Activated CD4-positive, alpha-beta memory T cell treated with anti-CD3 and anti-CD28 coated beads for 36 hours (primary cell): ENCODE measurements at regions not wholly inside any gene's neighbourhood (a gene's known extent, or its start where the extent isn't known, plus 50 kb on each side); places are given as distances from the start of the nearest gene placed in this dataset.
"Not testable (repeated sequence)": the region's sequence is repeated elsewhere in the genome, so short reads cannot be mapped to it uniquely, and the experiment has no call there.

ENCODE experiments used
- CTCF ChIA-PET: fragments of 350-600 bp; sonication (Branson Sonifier 250); formaldehyde crosslinking; loops from one replicate; lab custom pipeline; 2021; ENCODE audit warnings: antibody characterized with exemption, inconsistent platforms; lab: Charles Lee
- POLR2A ChIA-PET: fragments of 350-600 bp; sonication (Branson Sonifier 250); formaldehyde crosslinking; loops from one replicate; lab custom pipeline; 2021; ENCODE audit warnings: antibody characterized with exemption; lab: Charles Lee
- DNase-seq: peaks from one replicate; pipeline ENCODE4 v3.0.0-alpha.2; 2020
- H3K27ac Mint-ChIP-seq: one replicate; pipeline ENCODE4 v1.8.0; 2021; ENCODE audit warnings: mixed read lengths
- H3K27me3 Mint-ChIP-seq: one replicate; pipeline ENCODE4 v1.8.0; 2021; ENCODE audit warnings: mixed read lengths
- H3K36me3 Mint-ChIP-seq: one replicate; pipeline ENCODE4 v1.8.0; 2021; ENCODE audit warnings: mixed read lengths
- H3K4me1 Mint-ChIP-seq: one replicate; pipeline ENCODE4 v1.8.0; 2021; ENCODE audit warnings: low read depth, mixed read lengths
- H3K4me3 Mint-ChIP-seq: one replicate; pipeline ENCODE4 v1.8.0; 2021; ENCODE audit warnings: mild to moderate bottlenecking, mixed read lengths
- H3K9me3 Mint-ChIP-seq: one replicate; pipeline ENCODE4 v1.8.0; 2021; ENCODE audit warnings: mixed read lengths
- intact Hi-C: fragments of 100-400 bp; cut with micrococcal nuclease; formaldehyde crosslinking; loops from one replicate; pipeline ENCODE4 v1.15.1; 2023

DNA sequence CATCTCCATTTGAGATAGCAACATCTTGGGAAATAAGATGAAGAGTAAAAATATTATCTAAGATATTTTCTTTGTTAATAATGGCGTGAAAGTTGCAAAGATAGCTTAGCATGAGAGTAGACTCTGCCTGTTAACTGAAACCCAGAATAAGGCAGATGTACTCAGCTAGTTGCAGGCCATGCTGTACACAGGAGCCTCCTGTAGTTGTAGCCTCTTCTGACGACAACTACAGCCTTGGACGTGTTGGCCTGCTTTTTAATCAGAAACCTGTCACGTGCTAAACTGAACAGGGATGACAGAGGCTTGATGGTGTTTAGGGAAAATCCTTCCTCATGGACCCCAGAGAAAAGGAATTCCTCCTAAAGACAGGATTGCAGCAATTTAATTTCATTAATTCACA lies 155.1 kb upstream of the TMEM229A start:
- H3K27ac Mint-ChIP-seq, result no peak overlapping the region
- CTCF ChIA-PET, result no interaction called here

DNA sequence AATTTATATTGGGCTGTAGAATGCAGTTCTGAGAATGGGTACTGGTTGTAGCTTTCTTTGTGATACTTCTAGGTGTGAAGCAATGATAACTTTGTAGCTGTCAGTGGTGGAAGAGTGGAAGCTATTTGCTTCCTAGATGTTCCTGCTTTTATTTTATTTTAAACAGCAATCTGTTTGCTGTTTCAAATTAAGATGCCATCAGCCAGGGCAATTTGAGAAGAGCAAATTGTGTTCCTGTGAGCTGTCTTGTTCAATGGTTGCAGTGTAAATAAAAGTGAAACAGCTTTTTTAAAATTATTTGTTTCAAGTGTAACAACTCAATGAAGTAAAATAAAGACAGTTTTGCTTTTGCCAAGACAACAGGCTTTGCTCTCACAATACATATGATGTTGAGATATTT lies 150.8 kb upstream of the TMEM229A start:
- intact Hi-C loops, result no loop called here
- Mint-ChIP-seq H3K36me3 (no peaks in the 10 kb centered on the region), H3K27me3 (no peaks in the 10 kb centered on the region), H3K27ac (no peak overlapping the region), H3K9me3 (no peaks in the 10 kb centered on the region), H3K4me3 (no peak overlapping the region), H3K4me1 (no peaks in the 10 kb centered on the region)
- DNase-seq, result no peak
- CTCF ChIA-PET, result no interaction called here
- POLR2A ChIA-PET, result no interaction called here

More for the DNA sequence above, 155.1 kb upstream of the TMEM229A start:
- H3K4me1 Mint-ChIP-seq, result no peaks in the 10 kb centered on the region
- no peaks in the 10 kb centered on the region for H3K9me3 Mint-ChIP-seq
- POLR2A ChIA-PET, result no interaction called here
- no peak for DNase-seq
- H3K36me3 Mint-ChIP-seq, result no peaks in the 10 kb centered on the region
- H3K4me3 Mint-ChIP-seq, result no peak overlapping the region
- intact Hi-C loops, result no loop called here
- H3K27me3 Mint-ChIP-seq, result no peaks in the 10 kb centered on the region

DNA sequence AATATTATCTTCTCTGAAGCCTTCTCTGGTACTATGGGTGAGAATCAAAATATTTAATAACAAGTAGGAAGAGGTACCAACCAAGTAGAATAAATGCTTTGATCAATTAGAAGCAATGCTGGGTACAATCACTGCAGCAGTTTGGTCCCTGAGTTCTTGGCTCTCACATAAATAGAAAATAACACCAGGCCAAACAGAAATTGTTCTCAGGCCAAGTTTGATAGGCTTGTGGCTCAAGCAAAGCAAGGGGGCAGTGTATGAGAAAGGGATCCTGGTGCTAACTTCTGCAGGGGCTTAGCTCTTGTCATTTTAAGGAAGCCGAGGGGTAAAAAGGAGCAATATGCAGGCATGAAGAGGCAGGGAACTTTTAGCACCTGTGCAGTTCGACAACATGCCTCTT lies 146.8 kb upstream of the TMEM229A start:
- Mint-ChIP-seq H3K9me3 (peaks cover 2% of the 10 kb centered on the region), H3K27ac (no peak overlapping the region), H3K4me3 (no peak overlapping the region), H3K4me1 (no peaks in the 10 kb centered on the region), H3K27me3 (no peaks in the 10 kb centered on the region), H3K36me3 (no peaks in the 10 kb centered on the region)
- intact Hi-C loops, result no loop called here
- POLR2A ChIA-PET, result no interaction called here
- CTCF ChIA-PET, result no interaction called here
- no peak for DNase-seq

DNA sequence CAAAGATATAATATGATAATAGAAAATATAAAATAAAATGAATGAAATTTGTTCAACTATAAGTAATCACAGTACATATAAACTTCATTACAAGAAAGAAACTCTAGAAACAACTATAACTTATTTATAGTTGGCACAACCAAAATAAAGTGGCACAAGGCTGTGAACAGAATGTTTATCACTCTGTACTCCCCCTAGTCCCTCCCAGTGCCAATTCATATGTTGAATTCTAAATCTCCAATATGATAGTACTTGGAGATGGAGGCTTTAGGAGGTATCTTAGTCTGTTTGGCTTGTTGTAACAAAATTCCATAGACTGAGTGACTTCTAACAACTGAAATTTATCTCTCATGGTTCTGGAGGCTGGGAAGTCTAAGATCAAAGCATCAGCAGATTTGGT lies 145.0 kb upstream of the TMEM229A start:
- no peak overlapping the region for H3K27ac Mint-ChIP-seq
- H3K9me3 Mint-ChIP-seq, result peaks cover 6% of the 10 kb centered on the region
- no peaks in the 10 kb centered on the region for H3K27me3 Mint-ChIP-seq
- intact Hi-C loops, result no loop called here
- no peak overlapping the region for H3K4me3 Mint-ChIP-seq
- ChIA-PET CTCF (no interaction called here), POLR2A (no interaction called here)
- H3K36me3 Mint-ChIP-seq, result no peaks in the 10 kb centered on the region
- no peak for DNase-seq
- H3K4me1 Mint-ChIP-seq, result no peaks in the 10 kb centered on the region

DNA sequence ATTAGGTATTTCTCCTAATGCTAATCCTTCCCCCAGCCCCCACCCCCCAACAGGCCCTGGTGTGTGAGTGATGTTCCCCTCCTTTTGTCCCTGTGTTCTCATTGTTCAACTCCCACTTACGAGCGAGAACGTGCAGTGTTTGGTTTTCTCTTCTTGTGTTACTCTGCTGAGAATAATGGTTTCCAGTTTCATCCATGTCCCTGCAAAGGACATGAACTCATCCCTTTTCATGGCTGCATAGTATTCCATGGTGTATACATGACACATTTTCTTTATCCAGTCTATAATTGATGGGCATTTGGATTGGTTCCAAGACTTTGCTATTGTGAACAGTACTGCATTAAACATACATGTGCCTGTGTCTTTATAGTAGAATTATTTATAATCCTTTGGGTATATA lies 138.9 kb upstream of the TMEM229A start:
- POLR2A ChIA-PET, CTCF ChIA-PET, H3K4me3 Mint-ChIP-seq, H3K27ac Mint-ChIP-seq, H3K4me1 Mint-ChIP-seq, H3K36me3 Mint-ChIP-seq, DNase-seq, H3K27me3 Mint-ChIP-seq, intact Hi-C loops: not testable (repeated sequence)
- H3K9me3 Mint-ChIP-seq, result peaks cover 16% of the 10 kb centered on the region

DNA sequence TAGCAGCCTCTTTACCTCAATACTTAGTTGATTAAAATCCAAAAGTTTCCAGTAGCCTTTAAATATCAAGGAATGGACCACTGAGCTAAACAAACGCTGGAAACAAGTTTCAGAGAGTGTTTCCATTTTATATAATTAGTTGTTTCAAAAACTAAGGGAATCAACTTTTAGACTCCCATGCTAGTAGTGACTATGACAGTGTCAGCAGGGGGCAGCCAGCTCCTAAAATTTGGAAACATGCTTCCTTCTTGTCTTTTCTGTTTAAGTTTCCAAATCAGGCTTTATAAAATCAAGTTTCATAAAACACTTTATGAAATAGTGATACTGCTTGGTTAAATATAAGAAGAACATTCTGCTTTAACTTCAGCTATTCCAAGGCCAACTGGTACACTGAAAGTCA lies 138.2 kb upstream of the TMEM229A start:
- Mint-ChIP-seq H3K4me1 (no peaks in the 10 kb centered on the region), H3K27me3 (no peaks in the 10 kb centered on the region), H3K4me3 (no peak overlapping the region), H3K36me3 (no peaks in the 10 kb centered on the region), H3K9me3 (peaks cover 16% of the 10 kb centered on the region), H3K27ac (no peak overlapping the region)
- intact Hi-C loops, result no loop called here
- ChIA-PET POLR2A (no interaction called here), CTCF (no interaction called here)
- DNase-seq, result no peak

DNA sequence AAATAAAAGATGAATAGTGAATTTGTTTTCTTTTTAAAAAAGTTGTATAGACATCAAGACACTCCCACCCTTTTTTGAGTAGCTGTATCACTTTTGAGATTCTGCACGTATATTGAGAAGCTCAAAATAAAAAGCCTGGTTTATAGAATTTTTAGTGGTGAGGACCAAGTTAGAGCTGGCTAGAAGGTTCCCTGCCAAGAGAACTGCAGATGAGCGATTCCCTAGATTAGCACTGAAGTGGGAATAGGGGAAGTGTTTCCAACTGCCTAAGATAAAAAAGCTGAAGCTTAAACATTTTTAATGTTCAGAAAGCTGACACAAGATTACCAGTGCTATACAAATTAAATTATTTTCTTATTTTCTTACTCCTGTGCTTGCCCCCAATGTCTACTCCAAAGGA lies 135.7 kb upstream of the TMEM229A start:
- intact Hi-C loops, result no loop called here
- H3K4me3 Mint-ChIP-seq, result no peak overlapping the region

DNA sequence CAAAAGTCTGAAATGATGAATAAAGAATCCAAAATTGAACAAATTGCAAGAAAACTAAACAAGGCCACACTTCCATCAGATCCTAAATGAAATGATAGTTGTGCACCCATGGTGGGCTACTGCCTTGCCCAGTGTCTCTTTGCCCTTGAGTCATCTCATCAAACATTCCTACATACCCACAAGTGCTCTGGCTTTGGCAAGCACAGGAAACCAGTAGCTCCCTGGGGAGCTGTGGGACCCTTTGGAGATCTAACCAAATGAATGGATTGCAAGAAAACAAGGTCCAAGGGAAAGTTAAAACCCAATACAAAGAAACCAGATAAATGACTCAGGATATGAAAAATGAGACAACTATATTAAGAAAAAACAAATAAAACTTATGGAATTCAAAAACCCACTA lies 129.8 kb upstream of the TMEM229A start:
- peaks cover 8% of the 10 kb centered on the region for H3K9me3 Mint-ChIP-seq
- intact Hi-C loops, result no loop called here
- no peaks in the 10 kb centered on the region for H3K4me1 Mint-ChIP-seq
- no peak overlapping the region for H3K27ac Mint-ChIP-seq
- no peak for DNase-seq
- H3K4me3 Mint-ChIP-seq, result no peak overlapping the region
- CTCF ChIA-PET, result no interaction called here
- POLR2A ChIA-PET, result no interaction called here
- no peaks in the 10 kb centered on the region for H3K27me3 Mint-ChIP-seq
- no peaks in the 10 kb centered on the region for H3K36me3 Mint-ChIP-seq

More for the DNA sequence above, 135.7 kb upstream of the TMEM229A start:
- ChIA-PET POLR2A (interaction anchor here (0.6 kb wide), 1 partner anchor 99 kb away, joined by 3 read pairs; no protein-coding TSS in a partner anchor), CTCF (no interaction called here)
- no peak overlapping the region for H3K27ac Mint-ChIP-seq
- no peaks in the 10 kb centered on the region for H3K4me1 Mint-ChIP-seq
- DNase-seq, result no peak
- H3K36me3 Mint-ChIP-seq, result no peaks in the 10 kb centered on the region
- peaks cover 23% of the 10 kb centered on the region for H3K9me3 Mint-ChIP-seq
- no peaks in the 10 kb centered on the region for H3K27me3 Mint-ChIP-seq

DNA sequence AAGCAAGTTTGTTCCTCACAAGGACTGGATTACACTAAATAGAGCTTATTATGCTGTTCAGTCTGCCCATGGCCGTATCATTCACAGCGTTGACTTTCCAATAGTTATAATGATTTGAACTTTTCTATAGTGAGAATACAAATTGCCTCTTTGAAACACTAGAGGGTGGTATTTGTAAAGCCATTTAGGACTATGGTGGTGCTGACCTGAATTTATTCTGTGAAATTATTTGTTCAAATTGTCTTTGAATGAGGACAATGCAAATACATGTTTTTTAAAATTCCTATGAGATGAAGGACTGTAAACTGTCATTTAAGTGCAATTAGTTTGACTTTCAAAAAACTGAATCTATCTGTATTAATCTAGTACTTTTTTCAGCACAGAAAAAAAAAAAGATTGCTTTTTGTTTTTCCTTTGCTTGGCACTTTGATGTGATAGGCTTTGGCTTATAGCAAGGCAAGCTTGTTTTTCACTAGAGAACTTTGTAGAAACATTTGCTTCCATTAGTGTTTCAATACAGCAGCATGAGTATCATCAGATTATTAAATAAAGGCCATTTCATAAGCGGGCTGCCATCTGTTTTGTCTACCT lies 122.7 kb upstream of the TMEM229A start:
- H3K9me3 Mint-ChIP-seq, result no peaks in the 10 kb centered on the region
- ChIA-PET POLR2A (no interaction called here), CTCF (interaction anchor here (0.6 to 0.7 kb wide), 3 partner anchors 851 to 1814 kb away, joined by 4 to 8 read pairs (median 5); no protein-coding TSS in a partner anchor)
- DNase-seq, result no peak
- no peak overlapping the region for H3K27ac Mint-ChIP-seq
- H3K4me3 Mint-ChIP-seq, result no peak overlapping the region
- no peaks in the 10 kb centered on the region for H3K27me3 Mint-ChIP-seq
- no peaks in the 10 kb centered on the region for H3K4me1 Mint-ChIP-seq
- H3K36me3 Mint-ChIP-seq, result no peaks in the 10 kb centered on the region
- intact Hi-C loops, result loop anchor here (2.0 kb wide), 2 partner anchors 629 to 701 kb away; no protein-coding TSS in a partner anchor

DNA sequence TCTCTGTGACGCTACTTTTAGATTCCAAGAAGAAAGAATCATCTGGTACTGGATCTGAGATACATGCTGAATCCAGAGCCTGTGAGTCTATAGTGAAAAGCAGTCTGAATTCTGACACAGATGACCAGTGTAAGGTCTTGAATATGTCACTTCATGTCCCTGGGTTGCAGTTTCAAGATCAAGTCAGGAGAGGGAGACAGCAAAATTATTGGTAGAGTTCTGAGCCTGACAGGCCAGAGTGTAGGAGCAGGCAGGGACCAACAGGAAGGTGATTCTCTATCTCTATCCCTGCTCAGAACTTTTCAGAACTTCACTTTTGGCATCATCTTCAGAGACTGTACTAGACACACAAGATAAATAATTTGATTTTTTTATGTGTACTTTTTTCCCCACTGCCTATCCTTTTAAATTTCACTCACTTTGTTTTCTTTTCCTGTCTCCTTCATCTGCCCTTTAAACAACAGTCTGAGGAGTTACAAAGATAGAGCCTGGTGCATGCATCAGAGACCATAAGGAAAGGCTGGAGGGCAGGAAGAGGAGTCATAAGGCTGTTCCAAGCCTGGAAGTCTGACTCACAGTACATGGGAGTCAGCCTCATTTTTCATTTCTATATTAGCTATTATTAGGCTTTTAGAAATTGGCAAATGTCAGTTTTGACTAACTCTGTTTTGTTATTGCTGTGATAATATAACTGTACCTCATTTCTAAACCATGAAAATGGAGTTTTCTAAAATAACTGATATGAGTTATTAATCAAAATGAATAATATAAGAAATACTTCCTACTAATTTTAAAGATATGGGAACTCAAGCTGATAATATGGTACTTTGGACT lies 120.2 kb upstream of the TMEM229A start:
- H3K9me3 Mint-ChIP-seq, result no peaks in the 10 kb centered on the region
- H3K36me3 Mint-ChIP-seq, result no peaks in the 10 kb centered on the region
- no peak overlapping the region for H3K4me3 Mint-ChIP-seq
- ChIA-PET CTCF (interaction anchor here (0.5 kb wide), 1 partner anchor 30 kb away, joined by 3 read pairs; no protein-coding TSS in a partner anchor), POLR2A (no interaction called here)
- no peaks in the 10 kb centered on the region for H3K4me1 Mint-ChIP-seq
- DNase-seq, result no peak
- no peak overlapping the region for H3K27ac Mint-ChIP-seq
- no peaks in the 10 kb centered on the region for H3K27me3 Mint-ChIP-seq
- intact Hi-C loops, result no loop called here

DNA sequence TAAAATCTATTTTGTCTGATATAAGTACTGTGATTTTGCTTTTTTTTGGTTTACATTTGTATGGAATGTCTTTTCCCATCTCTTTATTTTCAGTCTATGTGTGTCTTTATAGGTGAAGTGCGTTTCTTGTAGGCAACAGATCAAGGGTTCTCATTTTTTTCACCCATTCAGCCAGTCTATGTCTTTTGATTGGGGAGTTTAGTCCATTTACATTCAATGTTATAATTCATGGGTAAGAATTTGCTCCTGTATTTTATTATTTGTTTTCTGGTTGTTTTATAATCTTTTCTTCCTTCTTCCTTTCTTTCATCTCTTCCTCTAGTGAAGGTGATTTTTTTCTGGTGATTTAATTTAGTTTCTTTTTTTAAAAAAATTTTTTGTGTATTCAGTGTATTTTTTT lies 104.8 kb upstream of the TMEM229A start:
- Mint-ChIP-seq H3K36me3 (no peaks in the 10 kb centered on the region), H3K4me1 (no peaks in the 10 kb centered on the region), H3K4me3 (no peak overlapping the region), H3K27ac (no peak overlapping the region), H3K27me3 (no peaks in the 10 kb centered on the region), H3K9me3 (peaks cover 14% of the 10 kb centered on the region)
- CTCF ChIA-PET, result no interaction called here
- no peak for DNase-seq
- intact Hi-C loops, result no loop called here
- POLR2A ChIA-PET, result no interaction called here

DNA sequence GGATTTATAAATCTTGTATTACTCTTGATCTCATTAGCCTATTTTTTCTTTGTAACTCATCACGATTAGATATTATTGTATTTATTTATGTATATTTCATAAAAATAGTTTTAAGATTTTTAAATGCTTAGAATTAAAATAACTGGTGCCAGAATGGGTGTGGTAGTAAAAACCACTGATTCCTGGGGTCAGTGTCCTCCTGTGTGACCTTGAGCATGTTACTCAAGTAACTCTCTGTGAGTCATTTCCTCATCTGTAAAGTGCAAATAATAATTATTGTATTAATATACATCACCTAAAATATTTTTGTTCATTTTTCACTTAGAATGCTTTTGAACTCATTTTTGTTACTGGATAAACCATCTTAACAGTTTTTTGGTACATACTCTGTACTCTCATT lies 91.3 kb upstream of the TMEM229A start:
- POLR2A ChIA-PET, result no interaction called here
- DNase-seq, result no peak
- Mint-ChIP-seq H3K4me1 (no peaks in the 10 kb centered on the region), H3K36me3 (no peaks in the 10 kb centered on the region), H3K4me3 (no peak overlapping the region), H3K27ac (no peak overlapping the region), H3K27me3 (no peaks in the 10 kb centered on the region), H3K9me3 (peaks cover 2% of the 10 kb centered on the region)
- CTCF ChIA-PET, result no interaction called here
- intact Hi-C loops, result no loop called here

DNA sequence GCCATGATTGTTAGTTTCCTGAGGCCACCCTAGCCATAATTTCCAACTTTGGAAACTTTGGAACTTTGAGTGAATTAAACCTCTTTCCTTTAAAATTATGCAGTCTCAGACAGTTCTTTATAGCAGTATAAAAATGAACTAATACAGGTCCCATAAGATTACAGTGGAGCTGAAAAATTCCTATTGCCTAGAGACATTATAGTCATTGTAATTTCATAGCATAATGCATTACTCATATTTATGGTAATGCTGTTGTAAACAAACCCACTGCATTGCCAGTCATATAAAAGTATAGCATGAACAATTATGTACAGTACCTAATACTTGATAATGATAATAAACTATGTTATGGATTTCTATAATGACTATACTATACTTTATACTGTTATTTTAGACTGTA lies 88.0 kb upstream of the TMEM229A start:
- no peak overlapping the region for H3K27ac Mint-ChIP-seq
- no peaks in the 10 kb centered on the region for H3K36me3 Mint-ChIP-seq
- peaks cover 9% of the 10 kb centered on the region for H3K9me3 Mint-ChIP-seq
- H3K27me3 Mint-ChIP-seq, result no peaks in the 10 kb centered on the region
- CTCF ChIA-PET, result no interaction called here
- DNase-seq, result no peak
- H3K4me1 Mint-ChIP-seq, result no peaks in the 10 kb centered on the region
- POLR2A ChIA-PET, result no interaction called here
- intact Hi-C loops, result no loop called here
- no peak overlapping the region for H3K4me3 Mint-ChIP-seq
